ENCODE measurements at regions not wholly inside any gene's neighbourhood (a gene's known extent, or its start where the extent isn't known, plus 50 kb on each side); places are given as distances from the start of the nearest gene placed in this dataset.

- no peak for DNase-seq (ENCODE audit: low read depth)
- H3K4me3 ChIP-seq (ENCODE audit: low read depth, low read length) = no peak overlapping the region
- no peak for TF ChIP-seq CTCF (IDR thresholded peaks at IDR 0.05; ENCODE audit: insufficient read depth, low read depth, low read length, missing control alignments)
Observed at GRCh38 chr2:12979066-12979465, 262.3 kb downstream of the TRIB2 start.

GRCh38 chr2:12980817-12981216 is 264.1 kb downstream of the TRIB2 start:
- H3K4me3 ChIP-seq (ENCODE audit: low read depth, low read length) = no peak overlapping the region
- no peak for DNase-seq (ENCODE audit: low read depth)
- no peak for TF ChIP-seq CTCF (IDR thresholded peaks at IDR 0.05; ENCODE audit: insufficient read depth, low read depth, low read length, missing control alignments)

- no peak for TF ChIP-seq CTCF (IDR thresholded peaks at IDR 0.05; ENCODE audit: insufficient read depth, low read depth, low read length, missing control alignments)
- no peak for DNase-seq (ENCODE audit: low read depth)
- H3K4me3 ChIP-seq (ENCODE audit: low read depth, low read length) = no peak overlapping the region
Observed at GRCh38 chr2:12982149-12982584, 265.4 kb downstream of the TRIB2 start.

- H3K4me3 ChIP-seq (ENCODE audit: low read depth, low read length) = no peak overlapping the region
- DNase-seq (ENCODE audit: low read depth) = no peak
- TF ChIP-seq CTCF (IDR thresholded peaks at IDR 0.05; ENCODE audit: insufficient read depth, low read depth, low read length, missing control alignments) = no peak
Observed at GRCh38 chr2:12987246-12987645, 270.5 kb downstream of the TRIB2 start.

- no peak for TF ChIP-seq CTCF (IDR thresholded peaks at IDR 0.05; ENCODE audit: insufficient read depth, low read depth, low read length, missing control alignments)
- DNase-seq (ENCODE audit: low read depth) = no peak
- no peak overlapping the region for H3K4me3 ChIP-seq (ENCODE audit: low read depth, low read length)
Observed at GRCh38 chr2:12988279-12988678, 271.5 kb downstream of the TRIB2 start.

- no peak overlapping the region for H3K4me3 ChIP-seq (ENCODE audit: low read depth, low read length)
- no peak for DNase-seq (ENCODE audit: low read depth)
Observed at GRCh38 chr2:12990523-12990922, 273.8 kb downstream of the TRIB2 start.

More at GRCh38 chr2:12990523-12990922, 273.8 kb downstream of the TRIB2 start:
- TF ChIP-seq CTCF (IDR thresholded peaks at IDR 0.05; ENCODE audit: insufficient read depth, low read depth, low read length, missing control alignments) = no peak
